HG02642 (cell line): ENCODE measurements at regions not wholly inside any gene's neighbourhood (a gene's known extent, or its start where the extent isn't known, plus 50 kb on each side); places are given as distances from the start of the nearest gene placed in this dataset.
"Not testable (repeated sequence)": the region's sequence is repeated elsewhere in the genome, so short reads cannot be mapped to it uniquely, and the experiment has no call there.

Experiments
- ATAC-seq: cut with Tn5 transposase; IDR thresholded peaks from one replicate; pipeline ENCODE4 v1.9.1; 2021; ENCODE audit warnings: mild to moderate bottlenecking; ENCODE audit not compliant: unreplicated experiment, poor library complexity

GRCh38 chr18:44343570-44343969 lies 337.1 kb upstream of the SETBP1 start:
- ATAC-seq: no peak

GRCh38 chr18:44356566-44357157 lies 324.0 kb upstream of the SETBP1 start:
- no peak for ATAC-seq

- ATAC-seq: no peak
Observed at GRCh38 chr18:44358402-44358801, 322.3 kb upstream of the SETBP1 start.

- not testable (repeated sequence) for ATAC-seq
Observed at GRCh38 chr18:44359741-44360140, 320.9 kb upstream of the SETBP1 start.

GRCh38 chr18:44362213-44362612 lies 318.5 kb upstream of the SETBP1 start:
- not testable (repeated sequence) for ATAC-seq

- no peak for ATAC-seq
Observed at GRCh38 chr18:44370861-44371260, 309.8 kb upstream of the SETBP1 start.

- no peak for ATAC-seq
Observed at GRCh38 chr18:44374966-44375365, 305.7 kb upstream of the SETBP1 start.

GRCh38 chr18:44386401-44386800 lies 294.3 kb upstream of the SETBP1 start:
- ATAC-seq: no peak

- no peak for ATAC-seq
Observed at GRCh38 chr18:44388329-44388728, 292.4 kb upstream of the SETBP1 start.

- ATAC-seq: no peak
Observed at GRCh38 chr18:44392933-44393332, 287.8 kb upstream of the SETBP1 start.

- ATAC-seq: no peak
Observed at GRCh38 chr18:44393406-44393805, 287.3 kb upstream of the SETBP1 start.

- ATAC-seq: no peak
Observed at GRCh38 chr18:44396550-44396949, 284.1 kb upstream of the SETBP1 start.

GRCh38 chr18:44409071-44409470 lies 271.6 kb upstream of the SETBP1 start:
- no peak for ATAC-seq

GRCh38 chr18:44409515-44409914 lies 271.2 kb upstream of the SETBP1 start:
- no peak for ATAC-seq

- no peak for ATAC-seq
Observed at GRCh38 chr18:44410740-44411139, 269.9 kb upstream of the SETBP1 start.

- ATAC-seq: no peak
Observed at GRCh38 chr18:44411262-44411905, 269.3 kb upstream of the SETBP1 start.

- ATAC-seq: no peak
Observed at GRCh38 chr18:44411976-44412375, 268.7 kb upstream of the SETBP1 start.

GRCh38 chr18:44423814-44424644 lies 256.7 kb upstream of the SETBP1 start:
- ATAC-seq: no peak

GRCh38 chr18:44424645-44425035 lies 256.0 kb upstream of the SETBP1 start:
- no peak for ATAC-seq

- ATAC-seq: no peak
Observed at GRCh38 chr18:44425161-44425560, 255.5 kb upstream of the SETBP1 start.

GRCh38 chr18:44437603-44438002 lies 243.1 kb upstream of the SETBP1 start:
- ATAC-seq: no peak
